Nephron progenitor cell (in vitro differentiated cells): ENCODE measurements at regions not wholly inside any gene's neighbourhood (a gene's known extent, or its start where the extent isn't known, plus 50 kb on each side); places are given as distances from the start of the nearest gene placed in this dataset.

Experiments used
- DNase-seq: peaks from one replicate; pipeline ENCODE4 v3.0.0; 2021
- H3K27ac Mint-ChIP-seq: 2 replicates; pipeline ENCODE4 v1.8.0; 2021; ENCODE audit warnings: mild to moderate bottlenecking, moderate library complexity, mixed read lengths
- H3K27me3 Mint-ChIP-seq: 2 replicates; pipeline ENCODE4 v1.8.0; 2021; ENCODE audit warnings: mild to moderate bottlenecking, low read depth, mixed read lengths; ENCODE audit not compliant: poor library complexity
- H3K36me3 Mint-ChIP-seq: 2 replicates; pipeline ENCODE4 v1.8.0; 2021; ENCODE audit warnings: low read depth, mixed read lengths
- H3K4me1 Mint-ChIP-seq: 2 replicates; pipeline ENCODE4 v1.8.0; 2021; ENCODE audit warnings: mixed read lengths
- H3K4me3 Mint-ChIP-seq: 2 replicates; pipeline ENCODE4 v1.8.0; 2021; ENCODE audit warnings: mild to moderate bottlenecking, moderate library complexity, mixed read lengths
- H3K9me3 Mint-ChIP-seq: 2 replicates; pipeline ENCODE4 v1.8.0; 2021; ENCODE audit warnings: mild to moderate bottlenecking, moderate library complexity, mixed read lengths
- TF ChIP-seq, protein P1 (sequence below): fragments of 200-600 bp; sonication (generic); IDR thresholded peaks from 2 replicates; pipeline ENCODE4 v1.5.0; 2021; ENCODE audit warnings: antibody characterized with exemption

DNA sequence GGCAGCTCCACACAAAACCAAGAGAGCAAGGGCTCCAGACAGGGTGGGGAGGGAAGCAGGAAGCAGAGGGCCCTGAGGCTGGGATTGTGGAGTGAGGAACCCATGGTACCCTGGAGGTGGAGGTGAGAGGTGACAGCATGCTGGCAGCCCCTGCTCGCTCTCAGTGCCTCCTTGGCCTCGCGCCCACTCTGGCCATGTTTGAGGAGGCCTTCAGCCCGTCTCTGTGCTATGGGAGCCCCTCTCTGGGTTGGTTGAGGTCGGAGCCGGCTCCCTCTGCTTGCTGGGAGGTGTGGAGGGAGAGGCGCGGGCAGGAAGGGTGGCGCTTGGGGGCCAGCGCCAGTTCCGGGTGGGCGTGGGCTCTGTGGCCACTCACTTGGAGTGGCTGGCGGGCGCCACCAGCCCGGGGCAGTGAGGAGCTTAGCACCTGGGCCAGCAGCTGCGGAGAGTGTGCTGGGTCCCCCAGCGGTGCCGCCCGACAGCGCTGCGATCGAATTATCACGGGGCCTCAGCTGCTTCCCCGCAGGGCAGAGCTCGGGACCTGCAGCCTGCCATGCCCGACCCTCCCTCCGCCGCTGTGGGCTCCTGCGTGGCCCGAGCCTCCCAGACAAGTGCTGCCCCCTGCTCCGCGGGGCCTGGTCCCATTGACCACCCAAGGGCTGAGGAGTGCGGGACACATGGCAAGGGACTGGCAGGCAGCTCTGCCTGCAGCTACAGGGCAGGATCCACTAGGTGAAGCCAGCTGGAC lies 196.0 kb downstream of the DACT1 start:
- Mint-ChIP-seq H3K4me3 (no peak overlapping the region), H3K27ac (no peak overlapping the region), H3K36me3 (peaks cover 9% of the 10 kb centered on the region), H3K9me3 (peaks cover 21% of the 10 kb centered on the region), H3K4me1 (peaks cover 20% of the 10 kb centered on the region), H3K27me3 (no peaks in the 10 kb centered on the region)
- TF ChIP-seq, protein P1, sequence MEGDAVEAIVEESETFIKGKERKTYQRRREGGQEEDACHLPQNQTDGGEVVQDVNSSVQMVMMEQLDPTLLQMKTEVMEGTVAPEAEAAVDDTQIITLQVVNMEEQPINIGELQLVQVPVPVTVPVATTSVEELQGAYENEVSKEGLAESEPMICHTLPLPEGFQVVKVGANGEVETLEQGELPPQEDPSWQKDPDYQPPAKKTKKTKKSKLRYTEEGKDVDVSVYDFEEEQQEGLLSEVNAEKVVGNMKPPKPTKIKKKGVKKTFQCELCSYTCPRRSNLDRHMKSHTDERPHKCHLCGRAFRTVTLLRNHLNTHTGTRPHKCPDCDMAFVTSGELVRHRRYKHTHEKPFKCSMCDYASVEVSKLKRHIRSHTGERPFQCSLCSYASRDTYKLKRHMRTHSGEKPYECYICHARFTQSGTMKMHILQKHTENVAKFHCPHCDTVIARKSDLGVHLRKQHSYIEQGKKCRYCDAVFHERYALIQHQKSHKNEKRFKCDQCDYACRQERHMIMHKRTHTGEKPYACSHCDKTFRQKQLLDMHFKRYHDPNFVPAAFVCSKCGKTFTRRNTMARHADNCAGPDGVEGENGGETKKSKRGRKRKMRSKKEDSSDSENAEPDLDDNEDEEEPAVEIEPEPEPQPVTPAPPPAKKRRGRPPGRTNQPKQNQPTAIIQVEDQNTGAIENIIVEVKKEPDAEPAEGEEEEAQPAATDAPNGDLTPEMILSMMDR: no peak
- DNase-seq: no peak

GRCh38 chr14:58836303-58836974 lies 198.7 kb downstream of the DACT1 start:
- Mint-ChIP-seq H3K27me3 (no peaks in the 10 kb centered on the region), H3K4me3 (no peak overlapping the region), H3K27ac (no peak overlapping the region), H3K4me1 (peaks cover 11% of the 10 kb centered on the region), H3K9me3 (peaks cover 21% of the 10 kb centered on the region), H3K36me3 (peaks cover 9% of the 10 kb centered on the region)
- TF ChIP-seq, protein P1: no peak
- DNase-seq: no peak

GRCh38 chr14:58839233-58839632 lies 201.5 kb downstream of the DACT1 start:
- H3K36me3 Mint-ChIP-seq: no peaks in the 10 kb centered on the region
- TF ChIP-seq, protein P1: no peak
- H3K4me3 Mint-ChIP-seq: no peak overlapping the region
- H3K27ac Mint-ChIP-seq: no peak overlapping the region
- H3K9me3 Mint-ChIP-seq: peaks cover 12% of the 10 kb centered on the region
- DNase-seq: no peak
- H3K27me3 Mint-ChIP-seq: no peaks in the 10 kb centered on the region
- peaks cover 7% of the 10 kb centered on the region for H3K4me1 Mint-ChIP-seq

- H3K4me3 Mint-ChIP-seq: no peak overlapping the region
- no peak overlapping the region for H3K27ac Mint-ChIP-seq
- H3K4me1 Mint-ChIP-seq: peaks cover 50% of the 10 kb centered on the region
- peaks cover 6% of the 10 kb centered on the region for H3K27me3 Mint-ChIP-seq
- no peaks in the 10 kb centered on the region for H3K36me3 Mint-ChIP-seq
- DNase-seq: no peak
- no peaks in the 10 kb centered on the region for H3K9me3 Mint-ChIP-seq
- TF ChIP-seq, protein P1: no peak
Observed at GRCh38 chr14:58844544-58844943, 206.8 kb downstream of the DACT1 start.

- H3K4me1 Mint-ChIP-seq: peaks cover 53% of the 10 kb centered on the region
- DNase-seq: no peak
- H3K27ac Mint-ChIP-seq: peak overlapping the region; percentile 37
- TF ChIP-seq, protein P1: no peak
- no peak overlapping the region for H3K4me3 Mint-ChIP-seq
- peaks cover 6% of the 10 kb centered on the region for H3K27me3 Mint-ChIP-seq
- peaks cover 5% of the 10 kb centered on the region for H3K36me3 Mint-ChIP-seq
- peaks cover 10% of the 10 kb centered on the region for H3K9me3 Mint-ChIP-seq
Observed at GRCh38 chr14:58846682-58847465, 209.1 kb downstream of the DACT1 start.
